Endothelial cell of umbilical vein (primary cell): ENCODE measurements at regions not wholly inside any gene's neighbourhood (a gene's known extent, or its start where the extent isn't known, plus 50 kb on each side); places are given as distances from the start of the nearest gene placed in this dataset.

Experiments used
- CTCF ChIP-seq, 2 donors: IDR thresholded peaks; 1 replicate in 1 of 2; 2 replicates in 1 of 2; pipeline ENCODE4 v1.5.1; 2011; ENCODE audit warnings: low read length in 2 of 2, mild to moderate bottlenecking in 2 of 2, moderate library complexity in 2 of 2, control low read depth in 1 of 2, inconsistent platforms in 1 of 2, low read depth in 1 of 2; ENCODE audit not compliant: insufficient read depth in 1 of 2; ENCODE audit errors: extremely low read depth in 1 of 2
- EZH2 ChIP-seq: IDR thresholded peaks from 2 replicates; pipeline ENCODE4 v1.6.1; 2012; ENCODE audit warnings: borderline replicate concordance, low read depth, mild to moderate bottlenecking, moderate library complexity, low read length, inconsistent platforms; ENCODE audit not compliant: severe bottlenecking
- JUN ChIP-seq: IDR thresholded peaks from 2 replicates; pipeline ENCODE4 v1.6.1; 2011; ENCODE audit warnings: borderline replicate concordance, low read depth; ENCODE audit not compliant: insufficient read length, insufficient read depth
- POLR2A ChIP-seq: IDR thresholded peaks from 2 replicates; pipeline ENCODE4 v1.6.1; 2012; ENCODE audit warnings: low read depth, mild to moderate bottlenecking, control low read depth, low read length
- POLR2AphosphoS5 ChIP-seq: IDR thresholded peaks from 2 replicates; pipeline ENCODE4 v1.6.1; 2012; ENCODE audit warnings: low read depth, mild to moderate bottlenecking, control low read depth, low read length, moderate library complexity; ENCODE audit not compliant: insufficient read depth

GRCh38 chr13:26968431-26969341 lies 202.9 kb downstream of the USP12 start:
- no peak for TF ChIP-seq EZH2
- no peak for TF ChIP-seq POLR2AphosphoS5
- TF ChIP-seq CTCF (IDR thresholded peaks at IDR 0.05; ENCODE audit: extremely low read depth in 1 of 2, insufficient read depth in 1 of 2, low read depth in 1 of 2, low read length in 2 of 2), result no peak
- TF ChIP-seq POLR2A, result no peak
- no peak for TF ChIP-seq JUN
